H9 (cell line): ENCODE measurements at regions not wholly inside any gene's neighbourhood (a gene's known extent, or its start where the extent isn't known, plus 50 kb on each side); places are given as distances from the start of the nearest gene placed in this dataset.

Experiments
- DNase-seq: peaks from one replicate; pipeline ENCODE4 v3.0.0-alpha.2; 2017
- H2AFZ ChIP-seq: one replicate; pipeline ENCODE4 v1.6.1; 2013; ENCODE audit warnings: mild to moderate bottlenecking, low read length, control low read depth, moderate library complexity
- H2AK5ac ChIP-seq: 2 replicates; pipeline ENCODE4 v1.6.1; 2013; ENCODE audit warnings: low read length, control low read depth, mixed read lengths; ENCODE audit not compliant: insufficient read length
- H2BK120ac ChIP-seq: one replicate; pipeline ENCODE4 v1.6.1; 2013; ENCODE audit warnings: low read depth, mild to moderate bottlenecking, low read length, control low read depth, inconsistent platforms; ENCODE audit not compliant: poor library complexity, severe bottlenecking
- H2BK12ac ChIP-seq: 2 replicates; pipeline ENCODE4 v1.6.1; 2013; ENCODE audit warnings: low read length, control low read depth, mixed read lengths, low read depth; ENCODE audit not compliant: insufficient read length
- H2BK15ac ChIP-seq: 2 replicates; pipeline ENCODE4 v1.6.1; 2013; ENCODE audit warnings: low read depth, low read length, control low read depth
- H2BK20ac ChIP-seq: one replicate; pipeline ENCODE4 v1.6.1; 2013; ENCODE audit warnings: low read depth, mild to moderate bottlenecking, low read length, control low read depth, inconsistent platforms; ENCODE audit not compliant: poor library complexity, severe bottlenecking
- H2BK5ac ChIP-seq: 2 replicates; pipeline ENCODE4 v1.6.1; 2013; ENCODE audit warnings: low read length, control low read depth, mixed read lengths; ENCODE audit not compliant: insufficient read length
- H3K14ac ChIP-seq: 2 replicates; pipeline ENCODE4 v1.6.1; 2013; ENCODE audit warnings: low read length, control low read depth; ENCODE audit not compliant: insufficient read depth
- H3K18ac ChIP-seq: 2 replicates; pipeline ENCODE4 v1.6.1; 2013; ENCODE audit warnings: low read depth, mild to moderate bottlenecking, mixed read lengths, low read length, control low read depth; ENCODE audit not compliant: insufficient read length
- H3K23ac ChIP-seq: 2 replicates; pipeline ENCODE4 v1.6.1; 2013; ENCODE audit warnings: low read length, control low read depth, mixed read lengths, low read depth; ENCODE audit not compliant: insufficient read length
- H3K23me2 ChIP-seq: 2 replicates; pipeline ENCODE4 v1.6.1; 2013; ENCODE audit warnings: low read depth, mild to moderate bottlenecking, mixed read lengths, low read length, control low read depth; ENCODE audit not compliant: insufficient read length, poor library complexity, severe bottlenecking
- H3K27ac ChIP-seq: 2 replicates; pipeline ENCODE4 v1.5.1; 2013; ENCODE audit warnings: low read length, control low read depth, mixed read lengths, low read depth; ENCODE audit not compliant: insufficient read length
- H3K27me3 ChIP-seq: 2 replicates; pipeline ENCODE4 v1.6.1; 2013; ENCODE audit warnings: low read length, control low read depth, inconsistent platforms; ENCODE audit not compliant: insufficient read depth
- H3K4ac ChIP-seq: 2 replicates; pipeline ENCODE4 v1.6.1; 2013; ENCODE audit warnings: low read depth, mild to moderate bottlenecking, control low read depth, inconsistent platforms, low read length, moderate library complexity
- H3K4me1 ChIP-seq: 2 replicates; pipeline ENCODE4 v1.6.1; 2013; ENCODE audit warnings: low read length, control low read depth, inconsistent platforms; ENCODE audit not compliant: insufficient read depth
- H3K4me2 ChIP-seq: 2 replicates; pipeline ENCODE4 v1.6.1; 2013; ENCODE audit warnings: low read length, control low read depth, mixed read lengths; ENCODE audit not compliant: insufficient read length, insufficient read depth
- H3K56ac ChIP-seq: 2 replicates; pipeline ENCODE4 v1.6.1; 2013; ENCODE audit warnings: low read depth, mild to moderate bottlenecking, mixed read lengths, low read length, control low read depth; ENCODE audit not compliant: insufficient read length
- H3K79me1 ChIP-seq: 2 replicates; pipeline ENCODE4 v1.6.1; 2013; ENCODE audit warnings: low read depth, mild to moderate bottlenecking, moderate library complexity, low read length, control low read depth, inconsistent platforms; ENCODE audit not compliant: insufficient read depth, poor library complexity, severe bottlenecking
- H3K79me2 ChIP-seq: 2 replicates; pipeline ENCODE4 v1.6.1; 2013; ENCODE audit warnings: low read length, control low read depth, inconsistent platforms; ENCODE audit not compliant: insufficient read depth
- H3K9ac ChIP-seq: 2 replicates; pipeline ENCODE4 v1.6.1; 2013; ENCODE audit warnings: low read length, control low read depth, mixed read lengths; ENCODE audit not compliant: insufficient read length; ENCODE audit errors: extremely low read depth
- H3K9me3 ChIP-seq: one replicate; pipeline ENCODE4 v1.6.1; 2013; ENCODE audit warnings: low read depth, low read length, inconsistent platforms; ENCODE audit not compliant: control insufficient read depth
- H3T11ph ChIP-seq: one replicate; pipeline ENCODE4 v1.6.1; 2013; ENCODE audit warnings: mild to moderate bottlenecking, low read length, control low read depth, inconsistent platforms
- H4K20me1 ChIP-seq: one replicate; pipeline ENCODE4 v1.6.1; 2013; ENCODE audit not compliant: control insufficient read depth, insufficient read length, insufficient read depth
- H4K5ac ChIP-seq: 2 replicates; pipeline ENCODE4 v1.6.1; 2013; ENCODE audit warnings: low read depth, mild to moderate bottlenecking, mixed read lengths, low read length, control low read depth; ENCODE audit not compliant: insufficient read length
- H4K8ac ChIP-seq: replicated peaks from 2 replicates; pipeline ENCODE4 v1.6.1; 2013; ENCODE audit warnings: low read length, control low read depth, mixed read lengths, low read depth; ENCODE audit not compliant: insufficient read length
- H4K91ac ChIP-seq: 2 replicates; pipeline ENCODE4 v1.6.1; 2013; ENCODE audit warnings: low read depth, mild to moderate bottlenecking, moderate library complexity, mixed read lengths, low read length, control low read depth; ENCODE audit not compliant: insufficient read length
- H3K27ac Mint-ChIP-seq, 3 experiments: 2 replicates in 2 of 3; 3 replicates in 1 of 3; pipeline ENCODE4 v1.8.0; 2020 to 2021; ENCODE audit warnings: mixed read lengths in 3 of 3, mild to moderate bottlenecking in 1 of 3, moderate library complexity in 1 of 3
- H3K27me3 Mint-ChIP-seq: 2 replicates; pipeline ENCODE4 v1.8.0; 2021; ENCODE audit warnings: low read depth, mild to moderate bottlenecking, moderate library complexity, mixed read lengths
- H3K36me3 Mint-ChIP-seq, 3 experiments: 2 replicates in 2 of 3; 3 replicates in 1 of 3; pipeline ENCODE4 v1.8.0; 2020 to 2021; ENCODE audit warnings: low read depth in 3 of 3, mixed read lengths in 3 of 3; ENCODE audit not compliant: insufficient read depth in 1 of 3
- H3K4me1 Mint-ChIP-seq, 2 experiments: 2 replicates each; pipeline ENCODE4 v1.8.0; 2020; ENCODE audit warnings: mixed read lengths in 2 of 2
- H3K4me3 Mint-ChIP-seq, 2 experiments: 2 replicates in 1 of 2; 3 replicates in 1 of 2; pipeline ENCODE4 v1.8.0; 2020 to 2021; ENCODE audit warnings: mild to moderate bottlenecking in 2 of 2, mixed read lengths in 2 of 2, moderate library complexity in 1 of 2
- H3K9me3 Mint-ChIP-seq, 2 experiments: 2 replicates in 1 of 2; 3 replicates in 1 of 2; pipeline ENCODE4 v1.8.0; 2020; ENCODE audit warnings: mild to moderate bottlenecking in 2 of 2, mixed read lengths in 2 of 2, moderate library complexity in 1 of 2
- WGBS: extraction: QIAGEN DNeasy Blood & Tissue Kit; methylation state at CpG from one replicate; pipeline ENCODE4 v1.1.7; 2013; ENCODE audit warnings: missing lambda C conversion rate, low lambda C conversion rate, mixed read lengths; ENCODE audit not compliant: insufficient read length; ENCODE audit errors: extremely low coverage; 5-methylcytosine and 5-hydroxymethylcytosine counted together
- TF ChIP-seq, protein P1 (sequence below): fragments of 200-600 bp; sonication (generic); conservative IDR thresholded peaks from 3 replicates; pipeline ENCODE4 v1.8.0; 2021; ENCODE audit warnings: antibody characterized with exemption, mild to moderate bottlenecking

DNA sequence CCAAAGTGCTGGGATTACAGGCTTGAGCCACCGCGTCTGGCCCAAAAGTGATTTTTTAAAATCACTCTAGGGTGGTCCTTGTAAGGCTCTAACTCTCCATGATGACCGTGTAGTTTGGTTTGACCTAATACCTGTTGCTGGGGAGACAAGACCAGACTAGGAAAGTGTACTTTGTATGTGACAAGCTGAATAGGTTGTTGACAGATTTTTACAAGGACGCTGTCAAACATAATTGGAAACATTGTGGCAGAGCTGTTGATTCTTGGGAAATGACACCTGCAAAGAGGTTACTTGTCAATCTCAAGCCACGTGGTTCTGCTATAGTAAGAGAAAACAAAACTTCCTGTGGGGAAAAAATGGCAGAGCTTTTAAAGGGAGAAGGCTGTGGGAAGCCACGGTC is 802.4 kb upstream of the HS3ST1 start:
- H2BK120ac ChIP-seq = no peak overlapping the region
- no peak overlapping the region for H3K56ac ChIP-seq
- H4K91ac ChIP-seq = no peak overlapping the region
- Mint-ChIP-seq H3K27me3 (no peaks in the 10 kb centered on the region), H3K36me3 (no peaks in the 10 kb centered on the region), H3K9me3 (no peaks in the 10 kb centered on the region), H3K4me3 (no peak overlapping the region), H3K4me1 (no peaks in the 10 kb centered on the region), H3K27ac (no peak overlapping the region)
- H3K14ac ChIP-seq = no peak overlapping the region
- H3K79me2 ChIP-seq = no peaks in the 10 kb centered on the region
- WGBS = no CpG with 5 or more reads among the region's 6 CpGs
- no peaks in the 10 kb centered on the region for H4K20me1 ChIP-seq
- H3K27me3 ChIP-seq = no peaks in the 10 kb centered on the region
- no peak for DNase-seq
- H3K4ac ChIP-seq = no peak overlapping the region
- no peak overlapping the region for H3K23ac ChIP-seq
- no peak overlapping the region for H2BK12ac ChIP-seq
- TF ChIP-seq, protein P1, sequence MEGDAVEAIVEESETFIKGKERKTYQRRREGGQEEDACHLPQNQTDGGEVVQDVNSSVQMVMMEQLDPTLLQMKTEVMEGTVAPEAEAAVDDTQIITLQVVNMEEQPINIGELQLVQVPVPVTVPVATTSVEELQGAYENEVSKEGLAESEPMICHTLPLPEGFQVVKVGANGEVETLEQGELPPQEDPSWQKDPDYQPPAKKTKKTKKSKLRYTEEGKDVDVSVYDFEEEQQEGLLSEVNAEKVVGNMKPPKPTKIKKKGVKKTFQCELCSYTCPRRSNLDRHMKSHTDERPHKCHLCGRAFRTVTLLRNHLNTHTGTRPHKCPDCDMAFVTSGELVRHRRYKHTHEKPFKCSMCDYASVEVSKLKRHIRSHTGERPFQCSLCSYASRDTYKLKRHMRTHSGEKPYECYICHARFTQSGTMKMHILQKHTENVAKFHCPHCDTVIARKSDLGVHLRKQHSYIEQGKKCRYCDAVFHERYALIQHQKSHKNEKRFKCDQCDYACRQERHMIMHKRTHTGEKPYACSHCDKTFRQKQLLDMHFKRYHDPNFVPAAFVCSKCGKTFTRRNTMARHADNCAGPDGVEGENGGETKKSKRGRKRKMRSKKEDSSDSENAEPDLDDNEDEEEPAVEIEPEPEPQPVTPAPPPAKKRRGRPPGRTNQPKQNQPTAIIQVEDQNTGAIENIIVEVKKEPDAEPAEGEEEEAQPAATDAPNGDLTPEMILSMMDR = no peak
- H3K4me1 ChIP-seq = no peaks in the 10 kb centered on the region
- H3K23me2 ChIP-seq = no peaks in the 10 kb centered on the region
- H3K9me3 ChIP-seq = no peaks in the 10 kb centered on the region
- no peak overlapping the region for H3K27ac ChIP-seq
- no peak overlapping the region for H2BK15ac ChIP-seq
- no peak overlapping the region for H3K18ac ChIP-seq
- H3T11ph ChIP-seq = no peak overlapping the region
- H4K8ac ChIP-seq = no peak overlapping the region
- no peaks in the 10 kb centered on the region for H3K79me1 ChIP-seq
- H4K5ac ChIP-seq = no peak overlapping the region
- H2BK20ac ChIP-seq = no peak overlapping the region
- no peak overlapping the region for H3K4me2 ChIP-seq
- no peak overlapping the region for H2AFZ ChIP-seq
- H2AK5ac ChIP-seq = no peak overlapping the region
- no peak overlapping the region for H2BK5ac ChIP-seq
- no peak overlapping the region for H3K9ac ChIP-seq
